Transverse colon (tissue), 4 donors: ENCODE measurements at regions not wholly inside any gene's neighbourhood (a gene's known extent, or its start where the extent isn't known, plus 50 kb on each side); places are given as distances from the start of the nearest gene placed in this dataset.

Source experiments
- DNase-seq: peaks from one replicate; pipeline ENCODE4 v3.0.0-alpha.2; 2019
- H3K27ac ChIP-seq, 4 donors: fragments of 200-600 bp; sonication (generic); 2 replicates each; pipeline ENCODE4 v1.5.1; 2016 to 2018; ENCODE audit warnings: inconsistent platforms in 4 of 4
- H3K27me3 ChIP-seq: fragments of 200-600 bp; sonication (generic); 2 replicates; pipeline ENCODE4 v1.5.1; 2017; ENCODE audit warnings: inconsistent platforms
- H3K36me3 ChIP-seq, 4 donors: fragments of 200-600 bp; sonication (generic); 2 replicates each; pipeline ENCODE4 v1.5.1; 2017 to 2019; ENCODE audit warnings: inconsistent platforms in 4 of 4
- H3K4me1 ChIP-seq, 4 donors: fragments of 200-600 bp; sonication (generic); 2 replicates each; pipeline ENCODE4 v1.5.1; 2017 to 2020; ENCODE audit warnings: inconsistent platforms in 4 of 4
- H3K4me3 ChIP-seq, 4 donors: fragments of 200-600 bp; sonication (generic); 1 replicate in 1 of 4; 2 replicates in 3 of 4; pipeline versions ENCODE4 v1.5.1 to v1.6.1; 2017 to 2019; ENCODE audit warnings: inconsistent platforms in 4 of 4
- H3K9me3 ChIP-seq, 2 donors: fragments of 200-600 bp; sonication (generic); 2 replicates each; pipeline ENCODE4 v1.5.1; 2017 to 2019; ENCODE audit warnings: inconsistent platforms in 2 of 2
- CTCF ChIP-seq, 5 experiments: fragments of 200-600 bp in 3 of 5; fragments of 450-650 bp in 2 of 5; sonication (generic) in 3 of 5; IDR thresholded peaks; 1 replicate in 2 of 5; 2 replicates in 3 of 5; pipeline ENCODE4 v1.5.1; 2016 to 2017; ENCODE audit warnings: antibody characterized with exemption in 5 of 5, inconsistent platforms in 3 of 5, mild to moderate bottlenecking in 2 of 5, moderate library complexity in 1 of 5
- EP300 ChIP-seq: sonication (generic); formaldehyde crosslinking; IDR thresholded peaks from one replicate; pipeline ENCODE4 v1.6.1; 2017; ENCODE audit warnings: antibody characterized with exemption, low read depth
- POLR2A ChIP-seq: fragments of 450-650 bp; IDR thresholded peaks from one replicate; pipeline ENCODE4 v1.6.1; 2016; ENCODE audit warnings: antibody characterized with exemption, mild to moderate bottlenecking, moderate library complexity
- POLR2AphosphoS5 ChIP-seq, 3 donors: sonication (generic); formaldehyde crosslinking; IDR thresholded peaks; one replicate each; pipeline ENCODE4 v1.6.1; 2016; ENCODE audit warnings: antibody characterized with exemption in 3 of 3
- WGBS, 2 donors: methylation state at CpG; one replicate each; pipeline ENCODE4 v1.1.5; 2018; ENCODE audit warnings: low coverage in 1 of 2; 5-methylcytosine and 5-hydroxymethylcytosine counted together
- in situ Hi-C, 4 donors: fragments of 200-750 bp; cut with MboI; loops; one replicate each; pipeline versions ENCODE4 v1.15.0 to v1.15.1; 2017; ENCODE audit warnings: low sequenced_read_pairs in 3 of 4, low pct_ligation_motif_present in 1 of 4, low pct_unique_long_range_greater_than_20kb in 1 of 4
- intact Hi-C: fragments of 100-400 bp; cut with DNase I; formaldehyde crosslinking; loops from one replicate; pipeline ENCODE4 v1.15.1; 2023; ENCODE audit warnings: low total_unique reads

- H3K27ac ChIP-seq = no peak overlapping the region
- intact Hi-C loops = no loop called here
- TF ChIP-seq EP300 (no peak), POLR2AphosphoS5 (IDR thresholded peaks at IDR 0.05) (no peak), CTCF (IDR thresholded peaks at IDR 0.05) (no peak), POLR2A (no peak)
Observed at GRCh38 chr11:22984045-22984444, 123.8 kb upstream of the CCDC179 start.

GRCh38 chr11:22989371-22989770, 129.1 kb upstream of the CCDC179 start:
- no peak for DNase-seq
- Histone ChIP-seq H3K27me3 (no peaks in the 10 kb centered on the region), H3K36me3 (no peaks in the 10 kb centered on the region), H3K4me3 (no peak overlapping the region), H3K4me1 (no peaks in the 10 kb centered on the region), H3K27ac (no peak overlapping the region), H3K9me3 (peaks cover 4 to 9% of the 10 kb centered on the region in 2 donors)
- TF ChIP-seq EP300 (no peak), POLR2A (no peak), CTCF (IDR thresholded peaks at IDR 0.05) (no peak), POLR2AphosphoS5 (IDR thresholded peaks at IDR 0.05) (no peak)
- WGBS, 2 donors = 38% methylated on average over 1 of the region's 1 CpG; no CpG with 5 or more reads in 1 of the 2 donors
- in situ Hi-C loops (no loop called here), intact Hi-C loops (no loop called here)

More at GRCh38 chr11:22984045-22984444, 123.8 kb upstream of the CCDC179 start:
- H3K36me3 ChIP-seq = no peaks in the 10 kb centered on the region
- peaks cover 0 to 3% (median 0%) of the 10 kb centered on the region in 4 donors for H3K4me1 ChIP-seq
- H3K27me3 ChIP-seq = no peaks in the 10 kb centered on the region
- peaks cover 0 to 3% of the 10 kb centered on the region in 2 donors for H3K9me3 ChIP-seq
- DNase-seq = no peak
- 38 to 68% methylated on average over 2 of the region's 2 CpGs for WGBS, 2 donors
- no peak overlapping the region for H3K4me3 ChIP-seq
- in situ Hi-C loops = no loop called here

- H3K27ac ChIP-seq = no peak overlapping the region
- H3K9me3 ChIP-seq = peaks cover 4 to 9% of the 10 kb centered on the region in 2 donors
- no peaks in the 10 kb centered on the region for H3K4me1 ChIP-seq
- H3K36me3 ChIP-seq = no peaks in the 10 kb centered on the region
- H3K27me3 ChIP-seq = no peaks in the 10 kb centered on the region
- in situ Hi-C loops (no loop called here), intact Hi-C loops (no loop called here)
- TF ChIP-seq POLR2A = no peak
- TF ChIP-seq POLR2AphosphoS5 (IDR thresholded peaks at IDR 0.05) = no peak
- no peak for TF ChIP-seq EP300
- no peak for TF ChIP-seq CTCF (IDR thresholded peaks at IDR 0.05)
- H3K4me3 ChIP-seq = no peak overlapping the region
- no peak for DNase-seq
Observed at GRCh38 chr11:22991196-22991595, 130.9 kb upstream of the CCDC179 start.

DNA sequence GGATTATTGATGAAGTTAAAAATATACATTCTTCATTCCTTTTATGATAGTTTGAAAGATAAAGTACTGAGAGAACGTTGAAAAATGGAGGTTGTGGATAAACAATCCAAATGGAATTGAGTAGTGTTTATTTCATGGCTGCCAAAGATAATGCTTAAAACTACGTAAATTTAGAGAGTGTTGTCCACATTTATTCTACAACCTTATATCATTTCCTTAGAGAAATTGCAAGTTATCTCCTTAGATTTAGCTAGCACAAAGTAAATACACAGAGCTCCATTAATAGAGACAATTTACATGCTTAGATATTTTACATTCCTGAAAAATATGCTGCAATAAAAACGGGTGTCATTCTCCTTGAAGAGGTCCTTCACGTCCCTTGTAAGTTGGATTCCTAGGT, 146.5 kb upstream of the CCDC179 start:
- Histone ChIP-seq H3K9me3 (peaks cover 6 to 9% of the 10 kb centered on the region in 2 donors), H3K4me1 (no peaks in the 10 kb centered on the region), H3K4me3 (no peak overlapping the region), H3K27ac (no peak overlapping the region), H3K36me3 (no peaks in the 10 kb centered on the region), H3K27me3 (no peaks in the 10 kb centered on the region)
- intact Hi-C loops (no loop called here), in situ Hi-C loops (no loop called here)
- TF ChIP-seq POLR2A (no peak), EP300 (no peak), POLR2AphosphoS5 (IDR thresholded peaks at IDR 0.05) (no peak), CTCF (IDR thresholded peaks at IDR 0.05) (no peak)
- 49 to 54% methylated on average over 2 to 4 of the region's 4 CpGs for WGBS, 2 donors
- DNase-seq = no peak
